HAP-1 (cell line): ENCODE measurements at regions not wholly inside any gene's neighbourhood (a gene's known extent, or its start where the extent isn't known, plus 50 kb on each side); places are given as distances from the start of the nearest gene placed in this dataset.

Experiments used
- DNase-seq, 2 experiments: peaks; one replicate each; pipeline ENCODE4 v3.0.0-alpha.2; 2016 to 2020; ENCODE audit warnings: low spot score in 2 of 2
- H3K27me3 ChIP-seq: fragments of 250-450 bp; sonication (Bioruptor Pico); 2 replicates; pipeline ENCODE4 v1.5.1; 2020; ENCODE audit warnings: low read depth, mild to moderate bottlenecking, moderate library complexity
- H3K36me3 ChIP-seq: fragments of 250-450 bp; sonication (Bioruptor Pico); replicated peaks from 2 replicates; pipeline ENCODE4 v1.5.1; 2020; ENCODE audit warnings: mild to moderate bottlenecking
- H3K4me1 ChIP-seq: fragments of 250-450 bp; sonication (Bioruptor Pico); 2 replicates; pipeline ENCODE4 v1.5.1; 2020; ENCODE audit warnings: mild to moderate bottlenecking
- H3K4me3 ChIP-seq: fragments of 250-450 bp; sonication (Bioruptor Pico); 2 replicates; pipeline ENCODE4 v1.5.1; 2020; ENCODE audit warnings: mild to moderate bottlenecking, moderate library complexity
- H3K9me3 ChIP-seq: fragments of 250-450 bp; sonication (Bioruptor Pico); 2 replicates; pipeline ENCODE4 v1.5.1; 2020; ENCODE audit warnings: mild to moderate bottlenecking, moderate library complexity
- in situ Hi-C: fragments of 300-500 bp; cut with MboI; formaldehyde crosslinking; loops from 3 replicates; pipeline ENCODE4 v1.14.3; 2020; ENCODE audit warnings: low sequenced_read_pairs, inconsistent platforms, mixed read lengths

DNA sequence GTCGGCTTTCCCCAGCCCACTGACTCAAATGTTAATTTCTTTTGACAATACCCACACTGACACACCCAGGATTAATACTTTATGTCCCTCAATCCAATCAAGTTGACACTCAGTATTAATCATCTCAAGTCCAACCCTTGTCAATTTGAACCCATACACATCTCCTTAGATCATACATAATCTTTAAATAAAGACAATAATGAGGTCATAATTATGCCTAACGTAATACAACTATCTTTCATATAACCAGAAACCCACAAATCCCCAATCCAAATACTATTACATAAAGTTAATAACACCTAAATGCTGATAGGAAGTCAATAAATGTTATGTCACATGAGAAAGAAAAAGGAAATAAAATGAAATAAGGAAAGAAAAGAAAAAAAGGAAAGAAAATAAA lies 934.2 kb downstream of the CDH9 start:
- DNase-seq, result no peak
- no peaks in the 10 kb centered on the region for H3K9me3 ChIP-seq
- no peak overlapping the region for H3K4me3 ChIP-seq
- no peaks in the 10 kb centered on the region for H3K36me3 ChIP-seq
- no peaks in the 10 kb centered on the region for H3K27me3 ChIP-seq
- no peaks in the 10 kb centered on the region for H3K4me1 ChIP-seq
- in situ Hi-C loops, result no loop called here

DNA sequence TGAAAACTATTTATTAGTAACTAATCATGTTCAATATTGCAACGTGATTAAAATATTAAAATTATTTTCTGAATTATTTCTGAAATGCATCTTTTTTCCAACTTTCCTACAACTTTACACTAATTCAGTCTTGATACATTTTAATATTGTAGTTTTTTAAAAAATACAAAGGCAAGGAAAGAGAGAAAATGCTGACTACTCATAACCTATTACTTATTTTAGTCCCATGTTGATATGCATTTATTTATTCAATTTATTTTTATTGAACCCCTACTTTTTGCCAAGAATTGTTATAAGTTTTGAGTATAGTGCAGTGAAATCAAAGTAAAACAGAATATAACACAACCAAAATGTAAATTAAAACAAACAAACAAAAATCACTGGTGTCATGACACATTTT lies 978.2 kb downstream of the CDH9 start:
- no peak overlapping the region for H3K4me3 ChIP-seq
- no peaks in the 10 kb centered on the region for H3K27me3 ChIP-seq
- in situ Hi-C loops, result no loop called here
- no peaks in the 10 kb centered on the region for H3K9me3 ChIP-seq
- H3K4me1 ChIP-seq, result no peaks in the 10 kb centered on the region
- no peak for DNase-seq
- no peaks in the 10 kb centered on the region for H3K36me3 ChIP-seq

DNA sequence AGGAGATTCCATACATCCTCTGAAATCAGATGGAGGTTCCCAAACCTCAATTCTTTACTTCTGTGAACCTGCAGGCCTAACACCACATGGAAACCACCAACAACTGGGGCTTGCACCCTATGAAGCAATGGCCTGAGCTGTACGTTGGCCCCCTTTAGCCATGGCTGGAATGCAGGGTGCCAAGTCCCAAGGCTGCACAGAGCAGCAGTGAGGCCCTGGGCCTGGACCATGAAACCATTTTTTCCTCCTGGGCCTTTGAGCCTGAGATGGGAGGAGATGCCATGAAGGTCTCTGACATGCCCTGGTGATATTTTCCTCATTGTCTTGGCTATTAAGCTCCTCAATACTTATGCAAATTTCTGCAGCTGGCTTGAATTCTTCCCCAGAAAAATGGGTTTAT lies 983.8 kb downstream of the CDH9 start:
- H3K9me3 ChIP-seq, result no peaks in the 10 kb centered on the region
- in situ Hi-C loops, result no loop called here

DNA sequence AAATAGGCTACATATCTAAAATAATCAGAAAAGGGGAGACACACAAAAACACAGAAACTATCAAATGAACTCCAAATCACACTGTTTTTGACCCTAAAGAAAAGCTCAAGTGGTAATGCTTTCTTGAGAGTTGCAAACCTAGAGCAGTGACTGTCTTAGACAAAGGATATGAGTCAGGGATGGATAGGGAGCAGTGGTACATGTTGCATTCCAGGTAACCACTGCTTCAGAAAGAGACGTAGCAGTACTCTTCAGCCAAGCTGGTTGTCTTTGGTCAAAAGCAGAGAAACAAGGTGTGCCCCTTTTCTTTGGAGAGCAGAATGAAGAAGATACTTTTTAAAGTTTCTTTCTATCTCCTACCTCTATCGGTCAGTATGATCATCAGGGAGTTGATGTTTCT lies 1003.6 kb downstream of the CDH9 start:
- in situ Hi-C loops, result no loop called here
- Histone ChIP-seq H3K9me3 (no peaks in the 10 kb centered on the region), H3K36me3 (no peaks in the 10 kb centered on the region), H3K27me3 (no peaks in the 10 kb centered on the region), H3K4me3 (no peak overlapping the region), H3K4me1 (no peaks in the 10 kb centered on the region)
- no peak for DNase-seq

More for the DNA sequence above, 983.8 kb downstream of the CDH9 start:
- no peak for DNase-seq
- Histone ChIP-seq H3K4me3 (no peak overlapping the region), H3K36me3 (no peaks in the 10 kb centered on the region), H3K4me1 (no peaks in the 10 kb centered on the region), H3K27me3 (no peaks in the 10 kb centered on the region)

DNA sequence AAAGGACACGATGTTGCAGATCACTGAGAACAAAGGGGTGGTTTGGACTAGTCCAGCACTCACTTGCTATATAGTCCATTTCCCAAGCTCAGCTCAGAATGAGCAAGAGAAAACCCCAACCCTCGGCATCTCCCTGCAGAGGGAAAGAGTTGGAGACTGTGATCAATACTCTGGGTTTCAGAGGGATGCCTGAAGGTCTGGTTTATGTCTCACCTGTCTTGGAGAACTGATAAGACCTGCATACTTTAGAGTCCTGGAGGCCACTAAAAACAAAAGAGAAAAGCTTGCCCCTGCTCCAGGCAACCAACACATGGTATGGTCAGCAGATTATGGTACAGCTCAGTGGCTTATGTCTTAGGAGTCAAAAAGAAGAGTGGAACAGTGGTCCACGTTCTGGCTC lies 1006.9 kb downstream of the CDH9 start:
- H3K9me3 ChIP-seq, result no peaks in the 10 kb centered on the region
- no peaks in the 10 kb centered on the region for H3K27me3 ChIP-seq
- in situ Hi-C loops, result no loop called here
- H3K36me3 ChIP-seq, result no peaks in the 10 kb centered on the region
- no peak overlapping the region for H3K4me3 ChIP-seq
- no peaks in the 10 kb centered on the region for H3K4me1 ChIP-seq
- DNase-seq, result no peak

DNA sequence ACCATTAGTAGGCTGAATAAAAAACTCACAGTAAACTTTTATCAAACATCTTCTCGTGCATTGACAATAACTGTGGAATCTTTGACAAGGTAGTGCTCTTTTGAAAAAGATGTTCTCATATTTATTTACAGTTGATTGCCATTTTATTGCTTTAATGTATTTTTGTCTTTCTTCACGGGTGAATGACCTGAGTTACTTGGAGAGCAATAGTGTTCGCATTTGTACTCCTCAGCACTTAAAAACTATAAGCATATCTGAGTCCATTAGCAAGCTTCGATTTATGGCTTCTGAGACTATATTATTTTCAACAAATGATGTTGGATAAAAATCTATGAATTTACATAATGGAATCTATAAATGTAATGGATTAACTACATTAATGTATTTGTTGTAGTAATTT lies 1012.3 kb downstream of the CDH9 start:
- H3K4me3 ChIP-seq, result no peak overlapping the region
- DNase-seq, result no peak
- H3K4me1 ChIP-seq, result no peaks in the 10 kb centered on the region
- H3K27me3 ChIP-seq, result no peaks in the 10 kb centered on the region
- H3K36me3 ChIP-seq, result no peaks in the 10 kb centered on the region
- in situ Hi-C loops, result no loop called here
- no peaks in the 10 kb centered on the region for H3K9me3 ChIP-seq

DNA sequence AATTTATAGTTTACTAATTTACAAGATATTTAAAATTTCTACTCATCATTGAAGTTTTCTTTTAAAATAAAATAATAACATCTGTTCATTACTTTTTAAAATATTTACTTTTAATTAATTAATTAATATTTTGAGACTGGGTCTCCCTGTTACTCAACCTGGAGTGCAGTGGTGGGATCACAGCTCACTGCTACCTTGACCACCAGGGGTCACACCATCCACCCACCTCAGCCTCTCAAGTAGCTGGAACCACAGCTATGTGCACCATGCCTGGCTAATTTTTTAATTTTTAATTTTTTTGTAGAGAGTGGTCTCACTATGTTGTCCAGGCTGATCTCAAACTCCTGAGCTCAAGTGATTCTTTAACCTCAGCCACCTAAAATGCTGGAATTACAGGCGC lies 1013.6 kb downstream of the CDH9 start:
- H3K4me3 ChIP-seq, result no peak overlapping the region
- H3K4me1 ChIP-seq, result no peaks in the 10 kb centered on the region
- no peaks in the 10 kb centered on the region for H3K27me3 ChIP-seq
- no peaks in the 10 kb centered on the region for H3K36me3 ChIP-seq
- peak in 1 of 2 experiments; percentile 27 for DNase-seq
- H3K9me3 ChIP-seq, result no peaks in the 10 kb centered on the region
- in situ Hi-C loops, result no loop called here

DNA sequence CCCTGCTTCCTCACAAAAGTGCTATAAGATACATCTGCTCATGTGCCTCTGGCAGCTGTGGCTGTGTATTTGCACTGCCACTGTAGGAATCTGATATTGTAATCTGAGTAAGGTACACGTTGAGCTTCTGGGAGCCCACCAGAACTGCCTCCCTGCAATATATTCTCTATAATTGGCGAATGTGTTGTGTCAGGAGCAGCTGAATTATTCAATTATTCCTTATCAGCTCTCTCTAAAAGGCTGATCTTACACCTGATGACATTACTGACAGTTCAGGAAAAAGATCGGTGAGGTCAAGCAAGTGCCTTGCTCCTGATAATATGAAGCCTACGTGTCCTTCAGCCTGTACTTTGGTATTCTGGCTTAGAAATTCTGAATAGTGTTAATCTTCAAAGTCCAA lies 1015.0 kb downstream of the CDH9 start:
- no peaks in the 10 kb centered on the region for H3K4me1 ChIP-seq

DNA sequence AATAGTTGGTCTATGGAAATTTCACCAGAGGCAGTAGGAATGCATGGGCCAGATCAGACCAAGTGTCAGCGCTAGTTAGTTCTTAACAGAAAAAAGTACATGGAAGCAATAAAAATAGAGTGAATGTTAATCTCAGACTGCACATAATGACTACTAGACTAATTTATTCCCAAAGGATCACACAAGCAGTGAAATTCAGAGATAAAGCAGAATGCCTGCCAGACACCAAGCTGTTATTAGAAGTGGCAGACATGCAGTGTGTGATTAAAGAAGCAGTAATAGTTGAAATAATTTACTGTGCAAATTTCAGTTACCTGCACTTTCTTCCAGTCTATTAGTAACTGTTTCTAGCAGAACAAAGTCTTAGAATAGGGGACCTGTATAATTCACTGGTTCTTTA lies 1024.2 kb downstream of the CDH9 start:
- Histone ChIP-seq H3K4me1 (no peaks in the 10 kb centered on the region), H3K27me3 (no peaks in the 10 kb centered on the region), H3K4me3 (no peak overlapping the region), H3K9me3 (no peaks in the 10 kb centered on the region), H3K36me3 (no peaks in the 10 kb centered on the region)
- no peak for DNase-seq
- in situ Hi-C loops, result no loop called here

More for the DNA sequence above, 1015.0 kb downstream of the CDH9 start:
- in situ Hi-C loops, result no loop called here
- H3K27me3 ChIP-seq, result no peaks in the 10 kb centered on the region
- no peak overlapping the region for H3K4me3 ChIP-seq
- no peak for DNase-seq
- no peaks in the 10 kb centered on the region for H3K36me3 ChIP-seq
- no peaks in the 10 kb centered on the region for H3K9me3 ChIP-seq

DNA sequence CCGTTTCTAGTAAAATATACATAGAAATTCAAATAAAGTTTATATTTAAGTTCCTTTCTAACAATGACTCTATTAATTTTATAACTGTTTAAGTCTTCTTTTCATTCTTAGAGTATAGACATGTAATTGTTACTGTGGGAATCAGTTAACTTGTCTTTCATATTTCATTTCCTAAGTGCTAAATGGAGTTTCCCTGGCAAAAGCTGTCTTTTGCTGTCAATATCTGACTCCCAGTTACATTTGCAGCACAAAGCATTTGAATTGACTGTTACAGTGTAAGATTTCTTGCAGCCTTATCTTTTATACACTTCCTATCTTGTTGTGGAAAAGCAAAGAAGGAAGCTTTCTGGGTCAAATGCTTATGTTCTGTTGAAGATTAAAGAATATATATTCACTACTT lies 1026.3 kb downstream of the CDH9 start:
- Histone ChIP-seq H3K4me3 (no peak overlapping the region), H3K27me3 (no peaks in the 10 kb centered on the region), H3K36me3 (no peaks in the 10 kb centered on the region), H3K4me1 (no peaks in the 10 kb centered on the region), H3K9me3 (no peaks in the 10 kb centered on the region)
- no peak for DNase-seq
- in situ Hi-C loops, result no loop called here

DNA sequence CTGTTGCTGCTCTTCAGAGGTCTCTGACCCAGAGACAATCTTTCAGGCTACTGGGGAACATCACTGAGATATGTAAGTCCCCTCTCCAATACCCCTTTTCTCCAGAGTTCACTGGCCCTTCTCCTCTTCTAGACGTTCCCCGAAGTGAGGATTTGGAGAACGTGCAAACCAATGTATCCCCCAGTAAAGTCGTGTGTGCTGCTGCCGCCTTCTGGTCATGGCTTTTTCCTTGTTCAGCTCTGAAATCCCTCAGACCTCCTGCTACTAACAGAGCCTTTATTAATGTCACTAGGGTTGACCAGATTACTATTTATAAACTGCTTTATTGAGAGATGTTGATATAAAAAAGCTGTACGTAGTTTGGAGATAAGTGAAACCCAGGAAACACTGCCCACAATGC lies 1028.6 kb downstream of the CDH9 start:
- H3K4me1 ChIP-seq, result no peaks in the 10 kb centered on the region
- in situ Hi-C loops, result no loop called here

DNA sequence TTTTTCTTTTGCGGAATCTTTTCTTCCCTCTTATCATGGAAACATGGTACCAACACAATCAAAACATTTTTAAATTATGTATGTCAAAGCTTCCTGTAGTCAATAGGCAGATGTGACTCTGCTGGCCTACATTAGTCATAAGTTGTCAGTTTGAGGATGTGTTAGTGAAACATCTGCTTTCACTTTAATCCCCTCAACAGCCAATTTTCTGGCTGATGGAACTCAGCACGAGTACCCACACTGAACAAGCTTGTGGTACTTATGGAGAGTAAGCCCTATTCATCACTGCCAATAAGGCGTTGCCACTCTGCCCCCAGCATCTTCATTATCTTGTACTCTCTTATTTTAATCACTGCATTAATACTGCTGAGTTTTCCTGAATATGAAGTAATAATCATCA lies 1034.4 kb downstream of the CDH9 start:
- no peaks in the 10 kb centered on the region for H3K27me3 ChIP-seq
- DNase-seq, result no peak
- H3K4me1 ChIP-seq, result no peaks in the 10 kb centered on the region
- no peak overlapping the region for H3K4me3 ChIP-seq
- H3K9me3 ChIP-seq, result no peaks in the 10 kb centered on the region
- no peaks in the 10 kb centered on the region for H3K36me3 ChIP-seq
- in situ Hi-C loops, result no loop called here

More for the DNA sequence above, 1028.6 kb downstream of the CDH9 start:
- H3K4me3 ChIP-seq, result no peak overlapping the region
- no peaks in the 10 kb centered on the region for H3K27me3 ChIP-seq
- DNase-seq, result peak in 1 of 2 experiments; percentile 8
- H3K9me3 ChIP-seq, result no peaks in the 10 kb centered on the region
- no peaks in the 10 kb centered on the region for H3K36me3 ChIP-seq

DNA sequence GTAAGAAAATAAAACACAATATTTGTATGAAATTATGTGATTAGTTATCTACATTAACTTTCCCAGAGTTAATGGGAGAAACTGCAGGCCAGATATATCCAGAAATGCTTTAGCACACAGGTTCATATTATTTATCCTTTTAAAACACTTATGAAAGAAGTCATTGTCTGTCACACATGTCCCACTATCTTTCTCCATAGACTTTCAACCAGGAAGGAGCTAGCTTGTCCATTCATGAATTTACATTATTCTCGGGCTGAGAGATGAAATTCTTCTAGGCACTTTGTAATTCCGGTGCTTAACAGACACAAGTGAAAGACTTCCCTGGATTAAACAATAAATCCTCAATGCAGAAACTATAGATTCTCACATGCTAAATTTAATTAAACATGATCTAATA lies 1043.2 kb downstream of the CDH9 start:
- in situ Hi-C loops, result no loop called here
- H3K4me3 ChIP-seq, result no peak overlapping the region
- H3K27me3 ChIP-seq, result no peaks in the 10 kb centered on the region
- no peaks in the 10 kb centered on the region for H3K4me1 ChIP-seq
- no peaks in the 10 kb centered on the region for H3K36me3 ChIP-seq
- no peaks in the 10 kb centered on the region for H3K9me3 ChIP-seq
- no peak for DNase-seq

DNA sequence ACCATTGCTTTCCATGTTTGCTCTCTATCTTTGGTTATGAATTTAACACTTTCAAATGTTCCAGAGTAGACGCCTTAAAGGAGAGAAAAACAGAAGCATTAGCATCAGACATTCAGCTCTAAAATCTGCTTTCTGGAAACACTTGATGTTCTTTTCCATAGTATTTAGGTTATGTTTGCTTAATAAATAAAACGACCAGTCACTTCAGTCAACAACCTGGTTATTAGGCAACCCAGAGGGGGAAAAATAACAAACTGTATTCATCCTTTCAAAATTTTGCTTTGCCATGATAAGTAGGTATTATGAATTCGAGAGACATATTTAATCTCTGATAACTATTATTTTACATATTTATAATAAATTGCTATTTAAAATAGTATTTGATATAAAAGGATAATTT lies 1044.7 kb downstream of the CDH9 start:
- no peak overlapping the region for H3K4me3 ChIP-seq
- in situ Hi-C loops, result no loop called here
- DNase-seq, result no peak

DNA sequence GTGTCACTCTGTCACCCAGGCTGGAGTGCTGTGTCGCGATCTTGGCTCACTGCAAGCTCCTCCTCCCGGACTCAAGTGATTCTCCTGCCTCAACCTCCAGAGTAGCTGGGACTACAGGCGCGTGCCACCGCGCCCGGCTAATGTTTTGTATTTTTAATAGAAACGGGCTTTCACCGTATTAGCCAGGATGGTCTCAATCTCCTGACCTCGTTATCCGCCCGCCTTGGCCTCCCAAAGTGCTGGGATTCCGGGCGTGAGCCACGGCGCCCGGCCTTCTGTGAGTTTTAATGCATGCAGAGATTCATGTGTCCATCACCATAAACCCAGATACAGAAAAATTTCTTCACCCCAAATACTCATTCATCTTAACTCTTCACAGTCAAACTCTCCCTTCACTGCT lies 1046.7 kb downstream of the CDH9 start:
- in situ Hi-C loops, result no loop called here
- no peak for DNase-seq
- H3K36me3 ChIP-seq, result no peaks in the 10 kb centered on the region
- H3K27me3 ChIP-seq, result no peaks in the 10 kb centered on the region
- H3K9me3 ChIP-seq, result no peaks in the 10 kb centered on the region
- H3K4me3 ChIP-seq, result no peak overlapping the region
- no peaks in the 10 kb centered on the region for H3K4me1 ChIP-seq

More for the DNA sequence above, 1044.7 kb downstream of the CDH9 start:
- H3K36me3 ChIP-seq, result no peaks in the 10 kb centered on the region
- H3K4me1 ChIP-seq, result no peaks in the 10 kb centered on the region
- H3K27me3 ChIP-seq, result no peaks in the 10 kb centered on the region
- H3K9me3 ChIP-seq, result no peaks in the 10 kb centered on the region
